Uterus (tissue), 3 donors: ENCODE measurements at regions not wholly inside any gene's neighbourhood (a gene's known extent, or its start where the extent isn't known, plus 50 kb on each side); places are given as distances from the start of the nearest gene placed in this dataset.

Source experiments
- DNase-seq, 2 donors: peaks; one replicate each; pipeline ENCODE4 v3.0.0-alpha.2; 2019 to 2020
- H3K27ac ChIP-seq, 2 donors: fragments of 200-600 bp; sonication (generic); 1 replicate in 1 of 2; 2 replicates in 1 of 2; pipeline ENCODE4 v1.5.1; 2016 to 2018
- H3K27me3 ChIP-seq, 2 donors: fragments of 200-600 bp; sonication (generic); one replicate each; pipeline ENCODE4 v1.5.1; 2018 to 2019; ENCODE audit warnings: control low read depth in 1 of 2
- H3K36me3 ChIP-seq, 2 donors: fragments of 200-600 bp; sonication (generic); one replicate each; pipeline ENCODE4 v1.5.1; 2019; ENCODE audit warnings: control low read depth in 1 of 2
- H3K4me1 ChIP-seq, 2 donors: fragments of 200-600 bp; sonication (generic); one replicate each; pipeline ENCODE4 v1.5.1; 2018 to 2019; ENCODE audit warnings: control low read depth in 1 of 2
- H3K4me3 ChIP-seq, 2 donors: fragments of 200-600 bp; sonication (generic); 1 replicate in 1 of 2; 2 replicates in 1 of 2; pipeline ENCODE4 v1.5.1; 2018 to 2019; ENCODE audit warnings: mild to moderate bottlenecking in 1 of 2
- H3K9me3 ChIP-seq, 2 donors: fragments of 200-600 bp; sonication (generic); one replicate each; pipeline ENCODE4 v1.5.1; 2019; ENCODE audit warnings: control low read depth in 1 of 2
- CTCF ChIP-seq, 4 experiments: fragments of 200-600 bp in 2 of 4; fragments of 450-650 bp in 2 of 4; sonication (generic) in 2 of 4; IDR thresholded peaks; one replicate each; pipeline ENCODE4 v1.5.1; 2016 to 2019; ENCODE audit warnings: antibody characterized with exemption in 4 of 4, mild to moderate bottlenecking in 2 of 4, moderate library complexity in 1 of 4
- POLR2A ChIP-seq, 2 donors: fragments of 450-650 bp; IDR thresholded peaks; one replicate each; pipeline ENCODE4 v1.6.1; 2016; ENCODE audit warnings: antibody characterized with exemption in 2 of 2, mild to moderate bottlenecking in 1 of 2, moderate library complexity in 1 of 2
- intact Hi-C: fragments of 100-400 bp; cut with DNase I; formaldehyde crosslinking; loops from one replicate; pipeline ENCODE4 v1.15.1; 2023; ENCODE audit warnings: low total_unique reads
- donor health status: DM: yes; HTN: yes; CAD: no.

- intact Hi-C loops, result no loop called here
- H3K27ac ChIP-seq, result no peak overlapping the region
- TF ChIP-seq CTCF (IDR thresholded peaks at IDR 0.05) (no peak), POLR2A (IDR thresholded peaks at IDR 0.05) (no peak)
- H3K9me3 ChIP-seq, result no peaks in the 10 kb centered on the region
- no peaks in the 10 kb centered on the region for H3K27me3 ChIP-seq
- H3K36me3 ChIP-seq, result no peaks in the 10 kb centered on the region
- no peaks in the 10 kb centered on the region for H3K4me1 ChIP-seq
- H3K4me3 ChIP-seq, result no peak overlapping the region
- no peak for DNase-seq
Measured at GRCh38 chr6:163971841-163972838, 557.6 kb downstream of the QKI start.

- Histone ChIP-seq H3K4me3 (no peak overlapping the region), H3K27me3 (no peaks in the 10 kb centered on the region), H3K4me1 (no peaks in the 10 kb centered on the region), H3K36me3 (no peaks in the 10 kb centered on the region), H3K9me3 (no peaks in the 10 kb centered on the region), H3K27ac (no peak overlapping the region)
- intact Hi-C loops, result no loop called here
- no peak for DNase-seq
- TF ChIP-seq POLR2A (IDR thresholded peaks at IDR 0.05) (no peak), CTCF (IDR thresholded peaks at IDR 0.05) (no peak)
Measured at GRCh38 chr6:163970846-163971564, 556.5 kb downstream of the QKI start.

GRCh38 chr6:163965426-163966348 is 551.2 kb downstream of the QKI start:
- TF ChIP-seq POLR2A (IDR thresholded peaks at IDR 0.05), result no peak
- TF ChIP-seq CTCF (IDR thresholded peaks at IDR 0.05), result no peak
- Histone ChIP-seq H3K9me3 (no peaks in the 10 kb centered on the region), H3K27me3 (no peaks in the 10 kb centered on the region), H3K27ac (no peak overlapping the region), H3K4me3 (no peak overlapping the region), H3K36me3 (no peaks in the 10 kb centered on the region), H3K4me1 (no peaks in the 10 kb centered on the region)
- DNase-seq, result peak; percentile 26 to 41
- intact Hi-C loops, result no loop called here

GRCh38 chr6:163964789-163965188 is 550.3 kb downstream of the QKI start:
- intact Hi-C loops, result no loop called here
- Histone ChIP-seq H3K4me1 (no peaks in the 10 kb centered on the region), H3K27me3 (no peaks in the 10 kb centered on the region), H3K9me3 (no peaks in the 10 kb centered on the region), H3K36me3 (no peaks in the 10 kb centered on the region), H3K4me3 (no peak overlapping the region), H3K27ac (no peak overlapping the region)
- no peak for DNase-seq
- TF ChIP-seq POLR2A (IDR thresholded peaks at IDR 0.05) (no peak), CTCF (IDR thresholded peaks at IDR 0.05) (no peak)
